T-helper 1 cell (primary cell): ENCODE measurements at regions not wholly inside any gene's neighbourhood (a gene's known extent, or its start where the extent isn't known, plus 50 kb on each side); places are given as distances from the start of the nearest gene placed in this dataset.

Experiments
- DNase-seq, 5 donors: peaks; one replicate each; pipeline ENCODE4 v3.0.0-alpha.2; 2012 to 2020

DNA sequence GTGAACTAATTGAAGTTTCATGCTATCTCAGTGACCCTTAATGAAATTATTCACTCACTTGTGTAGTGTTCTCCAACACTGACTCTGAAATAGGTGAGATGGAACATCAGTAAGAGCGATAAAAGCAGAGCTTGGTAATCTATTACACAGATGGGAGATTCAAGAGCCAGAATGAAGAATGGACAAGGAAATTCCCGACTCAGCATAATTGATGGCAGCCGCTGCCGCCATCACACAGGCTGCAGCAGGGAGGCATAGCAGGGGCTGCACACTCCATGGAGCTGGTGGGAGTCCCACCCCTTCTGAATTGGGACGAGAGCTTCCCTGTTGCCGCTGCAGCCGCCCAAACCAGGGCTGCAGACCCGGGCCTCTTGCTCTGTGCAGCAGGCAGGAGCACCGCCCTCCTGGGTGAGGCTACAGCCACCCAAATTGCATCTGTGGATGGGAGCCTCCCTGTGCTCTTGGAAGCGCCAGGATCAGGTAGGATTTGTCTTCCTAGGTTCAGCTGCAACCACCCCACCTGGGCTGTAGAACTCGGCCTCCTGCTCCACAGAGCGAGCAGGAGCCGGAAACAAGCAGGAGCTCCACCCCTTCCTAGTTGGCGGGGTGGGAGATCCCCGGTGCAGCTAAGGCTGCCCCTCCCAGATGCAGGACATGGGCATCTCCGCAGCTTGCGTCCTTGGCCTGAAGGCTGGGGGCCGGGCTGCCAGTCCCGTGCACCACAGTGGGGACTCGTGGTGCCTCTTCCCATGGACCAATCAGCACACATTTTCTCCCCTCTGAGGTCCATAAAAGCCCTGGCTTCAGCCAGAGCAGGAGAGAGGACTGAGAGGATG lies 535.1 kb upstream of the LUZP2 start:
- no peak for DNase-seq

DNA sequence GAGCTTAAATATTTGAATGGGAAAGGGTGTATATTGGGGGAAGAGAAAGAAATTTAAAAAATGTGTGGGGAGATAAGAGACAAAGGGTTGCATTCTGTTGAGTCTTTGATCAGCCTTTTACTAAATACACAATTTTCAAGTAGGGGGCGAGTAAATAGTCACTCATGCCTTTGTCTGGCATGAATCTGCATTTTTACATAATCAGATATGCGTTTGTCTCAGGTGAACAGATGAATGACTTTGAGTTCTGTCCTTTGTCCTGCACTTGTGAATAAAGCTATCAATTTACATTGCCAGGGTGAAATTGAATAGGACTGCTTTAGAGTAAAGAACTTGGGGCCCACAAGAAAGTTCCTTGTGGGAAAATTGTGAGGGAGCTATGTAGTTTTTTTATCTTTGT lies 523.6 kb upstream of the LUZP2 start:
- no peak for DNase-seq

DNA sequence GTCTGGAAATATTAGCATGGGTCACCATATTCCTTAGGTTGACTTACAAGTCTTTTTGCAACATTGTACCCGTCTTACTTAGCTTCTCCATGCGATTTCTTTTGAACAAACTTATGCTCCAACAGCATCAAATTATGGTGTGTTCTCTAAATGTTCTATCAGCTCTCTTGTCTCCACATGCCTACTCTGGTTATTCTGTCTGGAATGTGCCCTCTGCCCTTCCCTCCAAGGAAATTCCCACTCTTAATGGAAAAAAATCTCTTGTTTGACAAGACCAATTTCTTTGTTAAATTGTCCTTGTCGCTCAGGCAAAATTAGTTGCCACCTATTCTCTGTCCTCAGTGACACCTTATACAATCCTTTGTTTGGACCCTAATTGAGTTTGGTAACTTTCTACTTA lies 522.8 kb upstream of the LUZP2 start:
- DNase-seq, result no peak

DNA sequence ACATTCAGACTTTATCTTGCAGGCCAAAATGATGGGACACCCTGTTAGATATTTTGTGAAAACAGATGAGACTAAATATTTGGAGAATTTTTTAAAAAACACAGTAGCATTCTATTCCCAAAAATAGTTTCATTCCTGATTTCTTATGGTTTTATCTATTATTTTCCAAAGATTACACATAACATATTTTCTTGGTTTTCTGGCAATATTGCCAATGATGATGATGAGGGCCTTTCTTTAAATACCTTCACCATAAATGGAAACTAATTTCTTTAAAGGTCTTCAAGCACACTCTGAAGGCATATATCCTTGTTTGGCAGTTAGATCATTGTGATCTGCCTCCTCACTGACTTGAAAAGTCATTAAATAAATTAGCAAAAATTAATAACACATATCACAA lies 522.3 kb upstream of the LUZP2 start:
- no peak for DNase-seq

DNA sequence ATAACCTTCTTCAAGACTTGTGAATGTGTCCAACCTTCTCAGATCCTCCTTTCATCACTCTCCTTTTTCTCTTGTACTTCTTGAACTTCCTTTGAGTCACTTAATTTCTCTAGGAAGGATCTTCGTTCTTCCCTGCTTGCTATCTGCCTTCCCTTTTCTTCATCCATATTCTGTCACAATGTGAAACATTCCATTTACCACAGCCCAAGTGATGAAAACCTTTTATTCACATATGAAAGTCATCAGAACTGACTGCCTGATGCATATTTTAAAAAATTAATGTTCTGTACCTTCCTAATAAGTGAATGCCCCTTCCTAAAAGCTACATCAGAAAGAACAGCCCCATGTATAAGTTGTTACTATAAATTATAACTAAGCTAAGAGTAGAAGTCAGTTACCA lies 520.4 kb upstream of the LUZP2 start:
- no peak for DNase-seq

DNA sequence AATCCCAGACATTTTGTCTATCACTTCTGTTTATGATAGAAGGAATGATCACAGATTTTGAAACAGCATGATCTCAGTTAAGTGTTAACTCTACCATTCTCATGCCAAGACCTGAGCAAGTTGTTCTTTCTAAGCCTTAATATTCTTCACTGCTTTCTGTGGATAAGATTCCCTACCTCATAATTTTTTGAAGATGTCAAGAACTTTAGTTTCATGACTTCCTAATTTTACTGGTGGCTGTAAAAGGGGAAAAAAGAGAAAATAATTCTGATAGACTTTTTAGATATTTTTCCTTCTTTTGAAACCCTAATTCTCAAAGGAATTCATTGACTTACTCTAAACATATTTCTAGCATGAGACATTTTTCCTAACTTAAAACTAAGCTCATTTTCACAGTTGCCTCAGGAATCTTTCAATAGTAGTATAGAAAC lies 520.0 kb upstream of the LUZP2 start:
- no peak for DNase-seq

DNA sequence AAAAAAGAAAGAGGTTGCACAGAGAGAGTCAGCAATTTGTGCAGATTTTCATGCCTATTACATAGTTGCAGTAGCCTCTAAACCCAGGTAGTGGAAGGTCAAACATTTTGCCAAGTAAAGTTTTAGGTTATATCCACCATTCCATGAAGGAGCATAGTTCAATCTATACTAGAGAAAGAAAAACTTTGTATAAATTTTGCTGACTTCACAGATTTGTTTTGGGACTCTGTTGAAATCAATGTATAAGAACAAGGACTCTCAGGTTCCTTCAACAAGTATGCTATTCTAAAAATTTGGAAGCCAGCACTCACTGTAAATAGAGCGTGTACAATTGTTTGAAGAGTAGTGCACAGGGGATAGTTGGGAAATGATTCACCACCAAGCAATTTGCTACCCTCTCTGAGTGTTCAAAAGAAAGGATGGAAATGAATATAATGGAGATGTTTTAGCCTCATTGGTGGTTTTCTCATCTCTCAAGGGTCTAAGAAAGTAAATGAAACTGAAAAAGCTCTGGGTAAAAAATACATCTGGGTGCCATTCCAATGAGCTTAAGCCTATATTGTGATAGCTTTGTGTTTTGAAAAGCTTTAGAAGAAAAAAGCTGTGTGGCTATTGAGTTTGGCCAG lies 508.4 kb upstream of the LUZP2 start:
- DNase-seq, result no peak

DNA sequence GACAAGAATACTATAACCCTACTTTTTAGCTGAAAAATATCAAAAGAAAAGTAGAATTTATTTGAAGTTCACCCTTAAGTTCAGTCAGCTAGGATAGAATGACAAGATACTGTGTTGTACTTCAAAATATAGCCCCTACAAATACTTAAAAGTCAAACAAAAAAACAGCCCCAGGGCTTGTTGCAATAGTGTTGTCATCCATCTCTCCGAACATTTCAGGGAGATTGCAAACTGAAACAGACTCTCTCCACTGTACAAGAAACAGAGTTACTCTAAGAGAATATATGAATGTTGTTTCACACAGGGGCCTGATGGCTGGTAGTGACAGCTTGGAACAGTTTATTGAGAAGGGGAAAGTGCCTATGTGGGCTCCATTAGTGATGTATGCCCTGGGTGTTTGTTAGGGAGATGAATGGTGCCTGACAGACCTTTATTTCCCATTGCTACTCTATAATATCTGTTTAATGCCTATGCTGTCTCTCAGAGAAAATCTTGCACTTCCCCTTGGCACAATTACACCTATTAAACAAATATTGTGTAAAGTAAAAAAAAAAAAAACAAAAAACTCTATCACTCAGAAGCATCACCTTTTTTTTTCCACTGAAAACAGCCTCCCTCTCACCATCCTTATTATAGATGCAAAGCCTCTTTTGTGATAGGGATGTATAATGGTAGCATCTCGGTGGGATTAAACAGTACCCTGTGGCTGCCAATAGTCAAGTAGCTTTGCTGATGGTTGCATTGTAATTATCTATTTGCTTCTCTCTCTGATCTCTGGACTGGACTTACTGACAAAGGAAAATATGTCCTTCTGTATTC lies 506.3 kb upstream of the LUZP2 start:
- DNase-seq, result no peak

DNA sequence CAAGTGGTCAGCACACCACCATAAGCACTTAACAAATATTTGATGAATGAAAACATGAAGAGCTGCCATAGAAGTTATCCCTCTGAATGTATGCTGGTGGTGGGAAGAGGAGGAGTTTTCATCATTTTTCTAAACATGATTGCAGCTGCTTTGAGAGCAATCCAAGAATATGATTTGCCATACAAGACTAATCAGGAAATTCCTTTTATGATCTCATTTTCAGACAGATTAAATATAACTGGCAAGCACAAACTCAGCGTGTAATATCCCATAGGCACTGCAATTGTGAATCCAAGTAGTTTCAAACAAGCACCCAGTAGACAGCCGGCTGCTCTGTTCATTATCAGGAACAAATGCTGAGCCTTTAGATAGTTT lies 505.7 kb upstream of the LUZP2 start:
- DNase-seq, result no peak

DNA sequence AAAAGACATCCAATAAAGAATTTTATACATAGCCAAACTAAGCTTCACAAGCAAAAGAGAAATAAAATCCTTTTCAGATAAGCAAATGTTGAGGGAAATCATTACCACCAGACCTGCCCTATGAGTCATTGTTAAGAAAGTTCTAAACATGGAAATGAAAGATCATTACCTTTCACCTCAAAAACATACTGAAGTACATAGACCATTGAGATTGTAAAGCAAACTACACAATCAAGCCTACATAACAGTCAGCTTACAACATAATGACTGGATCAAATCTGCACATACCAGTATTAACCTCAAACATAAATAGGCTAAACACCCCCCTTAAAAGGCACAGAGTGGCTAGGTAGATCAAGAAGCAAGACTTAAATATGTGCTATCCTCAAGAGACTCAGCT lies 501.0 kb upstream of the LUZP2 start:
- DNase-seq, result no peak

DNA sequence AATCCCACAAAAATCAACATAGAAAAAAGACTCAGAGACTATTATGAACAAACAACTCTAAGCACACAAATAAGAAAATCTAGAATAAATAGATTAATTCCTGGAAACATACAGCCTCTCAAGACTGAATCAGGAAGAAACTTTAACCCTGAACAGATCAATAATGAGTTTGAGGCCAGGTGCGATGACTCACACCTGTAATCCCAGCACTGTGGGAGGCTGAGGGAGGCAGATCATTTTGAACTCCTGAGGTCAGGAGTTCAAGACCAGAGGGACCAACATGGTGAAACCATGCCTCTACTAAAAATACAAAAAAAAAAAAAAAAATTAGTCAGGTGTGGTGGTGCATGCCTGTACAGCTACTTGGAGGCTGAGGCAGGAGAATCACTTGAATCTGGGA lies 499.5 kb upstream of the LUZP2 start:
- no peak for DNase-seq

DNA sequence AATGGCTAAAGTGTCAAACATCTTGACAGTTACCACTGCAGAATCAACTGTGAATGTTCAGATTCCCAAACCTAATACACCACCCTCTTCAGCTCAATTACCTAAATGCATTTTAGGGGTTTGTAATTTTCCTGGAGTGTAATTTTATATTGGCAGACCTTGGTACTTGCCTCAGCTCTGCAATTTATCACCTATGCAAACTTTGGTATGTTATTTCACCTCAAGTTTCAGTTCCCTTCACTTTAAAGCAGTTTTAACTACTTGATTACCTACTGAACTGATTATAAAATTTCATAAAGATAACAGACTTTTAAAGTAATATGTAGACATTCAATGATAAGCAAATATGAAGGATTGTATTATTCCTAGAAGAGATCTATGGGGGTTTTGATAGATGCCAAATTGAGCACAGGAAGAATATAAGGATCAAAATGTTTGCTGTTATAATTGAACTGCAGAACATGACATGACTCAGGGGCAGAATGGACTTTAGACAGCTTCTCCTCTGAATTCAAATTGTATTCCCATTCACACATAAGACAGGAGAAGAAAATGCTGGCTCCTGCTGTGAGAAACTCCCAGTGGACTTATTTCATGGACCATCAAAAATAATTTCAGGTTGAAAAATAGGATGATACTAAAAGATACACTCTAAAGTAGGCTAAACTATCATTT lies 491.5 kb upstream of the LUZP2 start:
- no peak for DNase-seq

DNA sequence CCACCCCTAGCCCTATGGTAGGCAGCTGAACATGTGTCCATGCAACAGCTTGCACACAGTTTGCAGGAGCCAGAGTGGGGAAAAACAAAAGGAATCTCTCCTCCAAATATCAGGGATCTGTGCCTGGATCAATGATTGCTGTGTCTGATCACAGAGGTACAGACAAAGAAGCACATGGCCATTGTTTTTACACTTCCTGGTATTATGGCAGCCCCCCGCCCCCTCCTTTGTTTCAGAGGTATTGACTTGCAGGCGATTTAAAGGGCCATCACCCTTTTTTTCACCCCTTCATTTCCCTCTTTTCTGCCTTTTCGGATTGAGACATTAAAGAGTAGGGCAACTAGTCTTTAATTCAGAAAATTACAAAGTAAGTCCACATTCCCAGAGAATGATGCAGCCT lies 453.0 kb upstream of the LUZP2 start:
- DNase-seq, result no peak

DNA sequence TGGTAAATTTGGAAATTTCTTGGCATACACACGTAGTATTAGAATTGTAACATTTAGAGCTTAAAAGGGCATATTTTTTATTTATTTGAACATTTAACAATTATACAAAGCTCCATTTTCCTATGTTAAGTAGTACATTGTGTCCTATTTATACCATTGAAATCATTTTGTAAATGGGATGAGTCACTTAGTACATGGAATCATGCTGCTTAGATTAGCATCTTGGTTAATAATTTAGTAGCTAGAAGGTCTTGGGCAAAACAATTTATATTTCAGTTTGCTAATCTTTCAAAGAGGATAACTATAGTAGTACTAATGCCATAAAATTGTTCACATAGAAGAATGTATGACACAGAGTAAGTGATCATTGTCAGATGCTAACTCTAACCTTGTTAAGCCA lies 450.1 kb upstream of the LUZP2 start:
- DNase-seq, result no peak

DNA sequence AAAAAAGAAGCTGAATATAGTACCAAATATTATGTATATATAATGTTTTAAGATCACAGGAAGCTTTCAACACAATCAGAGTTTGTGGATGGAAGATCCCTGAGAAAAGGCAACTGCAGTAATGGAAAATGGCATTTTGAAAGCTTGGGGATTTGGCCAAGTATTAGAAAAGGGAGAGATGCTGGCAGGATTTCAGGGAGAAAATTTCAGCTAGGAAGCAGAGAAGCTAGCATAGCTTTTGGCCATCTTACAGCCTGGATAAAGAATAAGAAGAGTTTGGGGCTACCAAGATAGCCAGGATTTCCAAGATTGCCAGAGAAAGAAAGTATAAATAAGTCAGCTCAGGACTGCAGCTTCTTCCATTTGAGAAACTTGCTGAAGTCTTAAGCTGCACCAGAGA lies 440.8 kb upstream of the LUZP2 start:
- no peak for DNase-seq

DNA sequence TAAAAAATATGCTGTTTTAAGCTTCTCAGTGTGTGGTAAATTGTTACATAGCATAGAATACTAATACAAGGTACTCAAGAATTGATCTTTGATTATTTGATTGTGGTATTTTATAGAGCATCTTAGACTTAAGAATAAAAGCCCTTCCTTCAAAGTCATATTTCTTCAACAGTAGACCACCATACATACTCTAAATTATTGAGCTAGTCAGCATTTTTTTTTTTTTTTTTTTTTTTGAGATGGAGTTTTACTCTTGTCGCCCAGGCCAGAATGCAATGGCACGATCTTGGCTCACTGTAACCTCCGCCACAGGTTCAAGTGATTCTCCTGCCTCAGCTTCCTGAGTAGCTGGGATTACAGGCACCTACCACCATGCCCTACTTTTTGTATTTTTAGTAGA lies 436.7 kb upstream of the LUZP2 start:
- no peak for DNase-seq

DNA sequence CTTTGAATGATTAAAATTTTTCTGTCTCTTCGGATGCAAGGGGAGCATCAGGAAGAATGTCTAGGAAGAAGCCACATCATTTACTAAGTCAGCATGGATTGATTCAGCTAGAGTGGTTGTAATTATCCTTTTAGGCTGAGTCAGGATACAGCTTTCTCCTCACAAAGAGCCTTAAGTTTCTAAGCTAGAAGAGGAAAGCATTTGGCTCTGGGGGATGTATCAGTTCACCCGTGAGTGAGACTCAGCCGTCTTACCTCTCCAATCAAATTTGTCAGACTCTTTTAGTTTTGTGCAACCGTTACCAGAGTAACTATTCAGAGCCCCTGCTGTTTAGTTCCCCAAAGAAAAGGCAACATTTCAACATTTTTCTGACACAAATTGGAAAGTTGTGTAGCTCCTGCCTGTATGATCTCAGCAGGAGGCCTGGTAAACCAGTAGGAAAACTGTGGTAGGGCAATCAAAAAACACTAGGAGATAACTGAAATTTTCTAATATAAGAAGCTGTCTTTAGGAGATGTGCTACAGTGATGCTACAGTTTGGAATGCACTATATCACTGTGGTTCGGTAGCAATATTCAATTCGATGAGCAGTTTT lies 432.4 kb upstream of the LUZP2 start:
- no peak for DNase-seq

DNA sequence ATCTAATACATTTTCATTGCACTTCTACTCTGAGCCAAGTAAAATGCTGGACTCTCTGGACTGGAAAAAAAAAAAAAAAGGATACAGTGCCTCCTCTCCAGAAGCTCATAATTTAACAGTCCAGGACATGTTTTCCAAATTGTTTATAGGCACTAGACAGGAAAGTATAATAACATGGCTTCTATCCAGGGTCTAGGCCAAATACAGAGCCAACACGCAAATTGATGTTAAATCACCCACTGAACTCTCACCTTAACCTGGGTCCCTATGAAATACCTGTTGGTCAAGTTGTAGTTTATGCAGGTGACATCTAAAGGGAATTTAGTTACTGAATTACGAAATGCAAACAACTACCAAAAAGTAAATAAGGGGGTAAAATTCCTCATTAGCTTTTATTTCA lies 428.7 kb upstream of the LUZP2 start:
- DNase-seq, result no peak

DNA sequence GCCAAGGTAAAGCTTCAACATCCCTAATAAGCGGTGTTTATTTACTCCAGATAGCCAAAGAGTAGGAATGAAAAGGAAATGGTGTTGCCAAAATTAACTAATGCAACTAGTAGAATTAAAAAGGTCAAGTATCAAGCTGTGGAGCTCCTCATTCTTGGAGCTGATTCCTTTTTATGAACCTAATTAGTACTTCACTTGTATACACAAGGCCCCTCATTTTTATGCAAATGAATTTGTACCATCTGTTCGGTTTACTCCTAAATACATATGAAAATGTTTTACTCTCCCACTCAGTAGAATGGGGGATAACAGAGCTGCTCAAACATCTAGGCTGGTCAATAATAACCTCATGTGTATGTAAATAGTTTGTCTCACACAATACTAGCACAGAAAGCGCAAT lies 426.4 kb upstream of the LUZP2 start:
- DNase-seq, result no peak

DNA sequence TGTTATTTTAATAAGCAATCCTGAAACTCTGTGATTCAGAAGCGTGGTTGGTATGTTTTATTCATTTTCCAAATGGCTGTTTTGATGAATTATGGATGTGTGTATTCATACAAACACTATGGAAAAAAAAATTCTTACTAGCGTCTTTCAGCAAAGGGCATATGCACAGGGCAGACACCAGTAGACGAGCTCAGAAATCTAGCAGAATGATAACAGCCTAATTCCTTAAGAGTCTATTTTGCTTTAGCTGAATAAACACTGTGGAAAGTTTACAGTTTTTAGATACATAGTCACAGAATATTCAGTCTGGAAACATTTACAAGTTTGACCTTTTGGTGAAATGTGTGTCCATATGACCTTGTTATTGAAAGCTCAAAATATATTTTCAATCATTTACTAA lies 418.8 kb upstream of the LUZP2 start:
- DNase-seq, result no peak

DNA sequence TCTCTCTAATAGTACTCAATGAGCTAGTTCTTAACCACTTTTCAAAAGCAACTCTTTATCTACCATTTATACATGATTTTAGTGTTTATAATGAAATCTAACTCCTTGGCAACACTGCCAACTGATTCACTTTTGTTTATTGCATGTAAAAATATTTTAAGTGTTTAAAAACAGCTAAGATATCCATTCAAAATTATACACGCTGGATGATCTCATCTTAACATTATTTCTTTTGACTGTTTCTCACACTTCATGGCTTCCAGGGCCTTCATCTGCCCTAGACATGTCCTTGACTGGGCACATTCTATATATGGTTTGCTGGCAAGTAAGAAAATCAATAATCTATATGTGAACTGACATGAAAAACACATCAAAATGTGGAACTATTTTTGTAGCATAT lies 414.6 kb upstream of the LUZP2 start:
- no peak for DNase-seq

DNA sequence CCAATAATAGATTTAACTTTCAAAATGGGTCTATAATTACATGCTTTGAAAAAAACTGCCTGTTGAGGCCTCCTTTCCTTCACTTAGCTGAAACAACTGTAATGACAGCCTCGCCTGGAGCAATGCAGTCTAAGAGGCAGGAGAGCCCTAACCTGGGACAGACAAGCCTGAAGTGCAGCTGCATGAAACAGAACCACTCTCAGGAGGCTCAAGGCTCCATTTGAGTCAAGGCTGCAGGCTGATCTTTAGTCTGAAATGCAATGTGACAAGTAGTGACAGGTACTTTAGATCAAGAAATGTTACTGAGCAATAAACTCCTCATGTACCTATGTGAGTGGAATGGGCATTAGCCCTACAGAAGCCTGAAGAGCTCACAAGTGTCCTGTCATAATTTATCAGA lies 414.0 kb upstream of the LUZP2 start:
- no peak for DNase-seq

DNA sequence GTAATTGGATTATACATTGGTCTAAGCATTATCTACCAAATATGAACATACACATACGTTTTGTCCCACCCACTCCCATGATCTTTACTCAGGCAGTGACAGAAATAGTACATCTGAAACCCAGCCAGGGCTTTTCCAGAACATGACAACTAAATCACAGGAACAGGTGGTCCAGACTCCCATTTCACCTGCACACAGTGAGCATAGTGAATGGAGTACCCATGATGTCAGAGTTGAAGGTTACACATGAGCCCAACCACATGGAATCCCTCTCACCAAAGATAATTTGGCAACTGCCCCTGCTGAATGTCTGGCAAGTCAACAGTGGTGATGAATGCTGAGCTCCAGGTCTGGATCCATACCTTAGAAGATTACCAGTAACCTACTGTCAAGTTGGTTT lies 411.9 kb upstream of the LUZP2 start:
- no peak for DNase-seq
